Fibroblast of villous mesenchyme (primary cell): ENCODE measurements at regions not wholly inside any gene's neighbourhood (a gene's known extent, or its start where the extent isn't known, plus 50 kb on each side); places are given as distances from the start of the nearest gene placed in this dataset.

ENCODE experiments used
- DNase-seq: peaks from one replicate; pipeline ENCODE4 v3.0.0-alpha.2; 2010; ENCODE audit warnings: low read depth
- H3K4me3 ChIP-seq: 2 replicates; pipeline ENCODE4 v1.5.1; 2011; ENCODE audit warnings: low read depth, mild to moderate bottlenecking, low read length
- CTCF ChIP-seq: IDR thresholded peaks from 2 replicates; pipeline ENCODE4 v1.5.1; 2012; ENCODE audit warnings: low read depth, mild to moderate bottlenecking, low read length; ENCODE audit not compliant: insufficient read depth

GRCh38 chr4:19382993-19383756 lies 868.5 kb upstream of the SLIT2 start:
- TF ChIP-seq CTCF = no peak
- no peak overlapping the region for H3K4me3 ChIP-seq
- DNase-seq = peak; percentile 17

GRCh38 chr4:19381068-19381467 lies 870.6 kb upstream of the SLIT2 start:
- DNase-seq = peak; percentile 72
- no peak overlapping the region for H3K4me3 ChIP-seq
- TF ChIP-seq CTCF = no peak

- TF ChIP-seq CTCF = no peak
- DNase-seq = peak; percentile 28
- no peak overlapping the region for H3K4me3 ChIP-seq
These were observed 871.1 kb upstream of the SLIT2 start for GRCh38 chr4:19380600-19380999.

DNA sequence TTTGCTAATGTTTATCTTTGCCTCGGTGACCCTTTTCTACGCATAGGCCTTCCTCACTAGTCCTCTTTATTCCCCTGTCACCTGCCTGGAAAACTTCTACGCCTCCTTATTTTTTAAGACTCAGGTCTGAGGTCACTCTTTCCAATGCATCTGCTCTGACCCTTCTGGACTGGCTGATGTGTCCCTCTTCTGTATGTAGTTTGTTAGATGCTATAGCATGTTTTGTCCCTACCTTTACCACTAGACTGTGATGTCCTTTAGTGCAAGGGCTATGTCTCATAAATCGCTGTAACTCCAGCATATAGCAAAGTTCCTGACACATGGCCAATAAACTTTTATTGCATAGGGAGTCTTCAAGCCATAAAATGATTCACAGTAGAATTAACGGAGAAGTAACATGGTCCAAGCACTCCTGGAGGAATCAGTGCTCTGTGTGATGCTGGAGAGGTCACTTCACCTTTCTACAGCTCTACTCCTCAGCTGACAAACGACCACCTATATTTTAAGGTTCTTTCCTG lies 872.5 kb upstream of the SLIT2 start:
- no peak for TF ChIP-seq CTCF
- no peak for DNase-seq
- H3K4me3 ChIP-seq = no peak overlapping the region

DNA sequence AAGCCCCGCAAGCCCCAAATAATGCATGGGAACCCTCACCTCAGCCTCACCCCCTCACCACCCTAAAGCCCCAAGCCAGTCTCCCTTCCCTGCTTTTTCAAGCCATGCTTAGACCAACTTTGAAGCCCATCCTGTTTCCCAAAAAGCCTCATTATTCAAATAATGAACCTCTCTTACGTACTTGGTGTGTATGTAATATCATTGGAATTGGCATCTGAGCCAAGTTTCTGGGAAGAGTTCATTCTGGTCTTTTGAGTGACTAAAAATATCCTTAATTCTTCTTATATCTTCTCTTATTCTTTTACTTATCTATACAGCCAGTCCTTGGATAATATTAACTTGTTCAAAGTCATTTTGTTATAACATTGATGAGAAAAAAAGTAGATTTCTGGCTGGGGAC lies 875.8 kb upstream of the SLIT2 start:
- no peak overlapping the region for H3K4me3 ChIP-seq
- no peak for DNase-seq

GRCh38 chr4:19375136-19375804 lies 876.4 kb upstream of the SLIT2 start:
- no peak for DNase-seq
- H3K4me3 ChIP-seq = no peak overlapping the region
- TF ChIP-seq CTCF = no peak

More for the DNA sequence above, 875.8 kb upstream of the SLIT2 start:
- no peak for TF ChIP-seq CTCF
